Liver (tissue), 3 donors: ENCODE measurements at regions not wholly inside any gene's neighbourhood (a gene's known extent, or its start where the extent isn't known, plus 50 kb on each side); places are given as distances from the start of the nearest gene placed in this dataset.

ENCODE experiments used
- EGR1 ChIP-seq, 2 donors: IDR thresholded peaks; 2 replicates each; pipeline ENCODE4 v1.6.1; 2016 to 2018; ENCODE audit warnings: antibody characterized with exemption in 2 of 2, low read depth in 2 of 2
- JUND ChIP-seq, 2 donors: IDR thresholded peaks; 2 replicates each; pipeline ENCODE4 v1.6.1; 2016; ENCODE audit warnings: antibody characterized with exemption in 2 of 2
- SP1 ChIP-seq: IDR thresholded peaks from 2 replicates; pipeline ENCODE4 v1.6.1; 2018; ENCODE audit warnings: antibody characterized with exemption, mild to moderate bottlenecking
- TF ChIP-seq, protein P1 (sequence below): fragments of 150-350 bp; IDR thresholded peaks from 2 replicates; pipeline ENCODE4 v1.5.1; 2017; ENCODE audit warnings: improper control_type of control experiment, low read depth, low read length; ENCODE audit not compliant: missing input control
- donor health status: healthy.
- donor health status: healthy.

DNA sequence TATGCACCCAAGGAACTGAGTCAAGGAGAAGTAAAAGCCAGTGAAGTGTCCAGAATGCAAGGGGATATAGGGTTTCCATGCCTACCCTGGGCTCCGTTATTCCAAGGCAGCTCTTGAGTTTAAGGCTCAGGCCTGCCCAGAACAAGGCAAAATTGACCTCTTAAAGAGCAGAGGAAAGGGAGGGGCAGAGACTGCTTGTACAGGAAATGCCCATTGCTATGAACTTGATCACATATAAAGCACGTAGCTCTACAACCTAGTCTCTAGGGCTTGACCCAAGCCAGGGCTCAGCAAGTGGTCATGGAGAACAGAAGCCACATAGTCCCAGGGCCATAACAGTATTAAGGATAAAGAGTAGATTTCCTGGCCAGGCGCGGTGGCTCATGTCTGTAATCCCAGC lies 58.2 kb upstream of the MSN start:
- no peak for TF ChIP-seq EGR1 (IDR thresholded peaks at IDR 0.05; ENCODE audit: low read depth in 2 of 2)
- TF ChIP-seq, protein P1, sequence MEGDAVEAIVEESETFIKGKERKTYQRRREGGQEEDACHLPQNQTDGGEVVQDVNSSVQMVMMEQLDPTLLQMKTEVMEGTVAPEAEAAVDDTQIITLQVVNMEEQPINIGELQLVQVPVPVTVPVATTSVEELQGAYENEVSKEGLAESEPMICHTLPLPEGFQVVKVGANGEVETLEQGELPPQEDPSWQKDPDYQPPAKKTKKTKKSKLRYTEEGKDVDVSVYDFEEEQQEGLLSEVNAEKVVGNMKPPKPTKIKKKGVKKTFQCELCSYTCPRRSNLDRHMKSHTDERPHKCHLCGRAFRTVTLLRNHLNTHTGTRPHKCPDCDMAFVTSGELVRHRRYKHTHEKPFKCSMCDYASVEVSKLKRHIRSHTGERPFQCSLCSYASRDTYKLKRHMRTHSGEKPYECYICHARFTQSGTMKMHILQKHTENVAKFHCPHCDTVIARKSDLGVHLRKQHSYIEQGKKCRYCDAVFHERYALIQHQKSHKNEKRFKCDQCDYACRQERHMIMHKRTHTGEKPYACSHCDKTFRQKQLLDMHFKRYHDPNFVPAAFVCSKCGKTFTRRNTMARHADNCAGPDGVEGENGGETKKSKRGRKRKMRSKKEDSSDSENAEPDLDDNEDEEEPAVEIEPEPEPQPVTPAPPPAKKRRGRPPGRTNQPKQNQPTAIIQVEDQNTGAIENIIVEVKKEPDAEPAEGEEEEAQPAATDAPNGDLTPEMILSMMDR, result no peak
- no peak for TF ChIP-seq SP1
- no peak for TF ChIP-seq JUND (IDR thresholded peaks at IDR 0.05)
